GM23248 (cell line): ENCODE measurements at regions not wholly inside any gene's neighbourhood (a gene's known extent, or its start where the extent isn't known, plus 50 kb on each side); places are given as distances from the start of the nearest gene placed in this dataset.

Experiments
- EZH2 ChIP-seq: fragments of 200-600 bp; sonication (generic); IDR thresholded peaks from 2 replicates; pipeline ENCODE4 v1.6.1; 2018; ENCODE audit warnings: antibody characterized with exemption, mild to moderate bottlenecking; ENCODE audit not compliant: insufficient read depth, poor library complexity, severe bottlenecking
- EZH2phosphoT487 ChIP-seq: fragments of 200-600 bp; sonication (generic); IDR thresholded peaks from 2 replicates; pipeline ENCODE4 v1.6.1; 2018; ENCODE audit warnings: antibody characterized with exemption, moderate library complexity, mild to moderate bottlenecking, low read depth; ENCODE audit not compliant: insufficient read depth

- no peak for TF ChIP-seq EZH2
- TF ChIP-seq EZH2phosphoT487: no peak
Observed at GRCh38 chr20:51303731-51304670, 238.5 kb downstream of the NFATC2 start.
